Smooth muscle cell (in vitro differentiated cells): ENCODE measurements at regions not wholly inside any gene's neighbourhood (a gene's known extent, or its start where the extent isn't known, plus 50 kb on each side); places are given as distances from the start of the nearest gene placed in this dataset.

Experiments used
- DNase-seq: peaks from one replicate; lab custom pipeline; 2025; ENCODE audit not compliant: unreplicated experiment; lab: John Stamatoyannopoulos, UW
- H2AFZ ChIP-seq: fragments of 200-600 bp; sonication (generic); 2 replicates; pipeline ENCODE4 v1.6.0; 2016; ENCODE audit warnings: antibody characterized with exemption, low read depth, mild to moderate bottlenecking
- H3F3A ChIP-seq: fragments of 200-600 bp; sonication (generic); 2 replicates; pipeline ENCODE4 v1.6.0; 2017; ENCODE audit warnings: antibody characterized with exemption, low read depth
- H3K27ac ChIP-seq: fragments of 200-600 bp; sonication (generic); 2 replicates; pipeline ENCODE4 v1.5.1; 2016; ENCODE audit warnings: low read depth, mild to moderate bottlenecking
- H3K27me3 ChIP-seq: fragments of 200-600 bp; sonication (generic); 2 replicates; pipeline ENCODE4 v1.6.1; 2016; ENCODE audit warnings: low read depth, mild to moderate bottlenecking
- H3K36me3 ChIP-seq: fragments of 200-600 bp; sonication (generic); 2 replicates; pipeline ENCODE4 v1.5.1; 2016; ENCODE audit warnings: low read depth
- H3K4me1 ChIP-seq: fragments of 200-600 bp; sonication (generic); 2 replicates; pipeline ENCODE4 v1.5.1; 2016; ENCODE audit warnings: low read depth
- H3K4me2 ChIP-seq: fragments of 200-600 bp; sonication (generic); 2 replicates; pipeline ENCODE4 v1.6.0; 2016; ENCODE audit warnings: mild to moderate bottlenecking
- H3K4me3 ChIP-seq: fragments of 200-600 bp; sonication (generic); 2 replicates; pipeline ENCODE4 v1.5.1; 2016; ENCODE audit warnings: mild to moderate bottlenecking
- H3K79me2 ChIP-seq: fragments of 200-600 bp; sonication (generic); 2 replicates; pipeline ENCODE4 v1.6.0; 2016; ENCODE audit warnings: low read depth, mild to moderate bottlenecking
- H3K9ac ChIP-seq: fragments of 200-600 bp; sonication (generic); 2 replicates; pipeline ENCODE4 v1.6.0; 2016; ENCODE audit warnings: low read depth
- H3K9me3 ChIP-seq: fragments of 200-600 bp; sonication (generic); replicated peaks from 2 replicates; pipeline ENCODE4 v1.5.1; 2016; ENCODE audit warnings: low read depth
- H4K20me1 ChIP-seq: fragments of 200-600 bp; sonication (generic); 2 replicates; pipeline ENCODE4 v1.6.0; 2016; ENCODE audit warnings: low read depth
- CTCF ChIP-seq: fragments of 200-600 bp; sonication (generic); IDR thresholded peaks from 2 replicates; pipeline ENCODE4 v1.5.1; 2017; ENCODE audit warnings: borderline replicate concordance, mild to moderate bottlenecking, antibody characterized with exemption; ENCODE audit not compliant: insufficient read depth, poor library complexity, severe bottlenecking
- WGBS: methylation state at CpG from one replicate; pipeline ENCODE4 v1.1.7; 2016; ENCODE audit warnings: low lambda C conversion rate; 5-methylcytosine and 5-hydroxymethylcytosine counted together

GRCh38 chr13:31625115-31625514, 114.2 kb upstream of the RXFP2 start:
- Histone ChIP-seq H3K4me3 (no peak overlapping the region), H4K20me1 (no peaks in the 10 kb centered on the region), H3K36me3 (no peaks in the 10 kb centered on the region), H3K27ac (no peak overlapping the region), H3K4me2 (no peak overlapping the region), H3K4me1 (no peaks in the 10 kb centered on the region), H3K9me3 (no peaks in the 10 kb centered on the region), H3F3A (no peaks in the 10 kb centered on the region), H3K9ac (no peak overlapping the region), H3K79me2 (no peaks in the 10 kb centered on the region), H3K27me3 (no peaks in the 10 kb centered on the region), H2AFZ (no peak overlapping the region)
- TF ChIP-seq CTCF = no peak
- no peak for DNase-seq
- WGBS = 90% methylated on average over 1 of the region's 1 CpG

- Histone ChIP-seq H3K79me2 (no peaks in the 10 kb centered on the region), H3K4me3 (no peak overlapping the region), H3K4me1 (no peaks in the 10 kb centered on the region), H3F3A (no peaks in the 10 kb centered on the region), H3K9me3 (no peaks in the 10 kb centered on the region), H3K9ac (no peak overlapping the region), H4K20me1 (no peaks in the 10 kb centered on the region), H3K27ac (no peak overlapping the region), H3K27me3 (no peaks in the 10 kb centered on the region), H3K4me2 (no peak overlapping the region), H3K36me3 (no peaks in the 10 kb centered on the region), H2AFZ (no peak overlapping the region)
- TF ChIP-seq CTCF = no peak
- DNase-seq = no peak
- 92% methylated on average over 3 of the region's 3 CpGs for WGBS
These were observed 112.1 kb upstream of the RXFP2 start for GRCh38 chr13:31627097-31627845.

- Histone ChIP-seq H3K9me3 (no peaks in the 10 kb centered on the region), H2AFZ (no peak overlapping the region), H3K27ac (no peak overlapping the region), H3K36me3 (no peaks in the 10 kb centered on the region), H3K27me3 (no peaks in the 10 kb centered on the region), H3K9ac (no peak overlapping the region), H3K4me2 (no peak overlapping the region), H4K20me1 (no peaks in the 10 kb centered on the region), H3K4me3 (no peak overlapping the region), H3K4me1 (no peaks in the 10 kb centered on the region), H3F3A (no peaks in the 10 kb centered on the region), H3K79me2 (no peaks in the 10 kb centered on the region)
- no peak for TF ChIP-seq CTCF
- WGBS = 45% methylated on average over 3 of the region's 3 CpGs
- no peak for DNase-seq
These were observed 110.1 kb upstream of the RXFP2 start for GRCh38 chr13:31629085-31629780.
